Karpas-422 (cell line): ENCODE measurements at regions not wholly inside any gene's neighbourhood (a gene's known extent, or its start where the extent isn't known, plus 50 kb on each side); places are given as distances from the start of the nearest gene placed in this dataset.

Source experiments
- DNase-seq: peaks from one replicate; pipeline ENCODE4 v3.0.0-alpha.2; 2015
- H2AFZ ChIP-seq: fragments of 200-600 bp; sonication (generic); 2 replicates; pipeline ENCODE4 v1.6.1; 2014; ENCODE audit warnings: antibody characterized with exemption, low read length, mixed read lengths
- H3K27ac ChIP-seq: fragments of 200-600 bp; sonication (generic); 2 replicates; pipeline ENCODE4 v1.5.1; 2014; ENCODE audit warnings: mild to moderate bottlenecking, low read length, moderate library complexity
- H3K27me3 ChIP-seq: fragments of 200-600 bp; sonication (generic); 2 replicates; pipeline ENCODE4 v1.6.1; 2014; ENCODE audit warnings: low read length, mixed read lengths
- H3K36me3 ChIP-seq: fragments of 200-600 bp; sonication (generic); 2 replicates; pipeline ENCODE4 v1.6.1; 2014; ENCODE audit warnings: low read length, mixed read lengths; ENCODE audit not compliant: insufficient read depth
- H3K4me1 ChIP-seq: fragments of 200-600 bp; sonication (generic); 2 replicates; pipeline ENCODE4 v1.6.1; 2014; ENCODE audit warnings: mild to moderate bottlenecking, low read length, mixed read lengths
- H3K4me2 ChIP-seq: fragments of 200-600 bp; sonication (generic); 2 replicates; pipeline ENCODE4 v1.6.1; 2014; ENCODE audit warnings: low read length, low read depth, mild to moderate bottlenecking; ENCODE audit not compliant: poor library complexity, severe bottlenecking
- H3K4me3 ChIP-seq: fragments of 200-600 bp; sonication (generic); 2 replicates; pipeline ENCODE4 v1.5.1; 2014; ENCODE audit warnings: mild to moderate bottlenecking, antibody characterized with exemption, low read length, mixed read lengths
- H3K79me2 ChIP-seq: fragments of 200-600 bp; sonication (generic); 2 replicates; pipeline ENCODE4 v1.6.1; 2014; ENCODE audit warnings: mild to moderate bottlenecking, low read length, mixed read lengths
- H3K9ac ChIP-seq: fragments of 200-600 bp; sonication (generic); 2 replicates; pipeline ENCODE4 v1.6.0; 2014; ENCODE audit warnings: low read length
- H3K9me2 ChIP-seq: fragments of 200-600 bp; sonication (generic), shearing (Covaris generic); replicated peaks from 2 replicates; pipeline ENCODE4 v1.6.0; 2014; ENCODE audit warnings: mild to moderate bottlenecking, low read length, moderate library complexity; ENCODE audit not compliant: insufficient read depth
- H3K9me3 ChIP-seq: fragments of 300-700, 200-600 bp; sonication (generic); 2 replicates; pipeline ENCODE4 v1.6.1; 2014; ENCODE audit warnings: low read length, mixed read lengths
- H4K20me1 ChIP-seq: fragments of 200-600 bp; sonication (generic); 2 replicates; pipeline ENCODE4 v1.6.1; 2014; ENCODE audit warnings: mild to moderate bottlenecking, antibody characterized with exemption, low read length, low read depth; ENCODE audit not compliant: insufficient read depth

- H2AFZ ChIP-seq = no peak overlapping the region
- no peaks in the 10 kb centered on the region for H3K4me1 ChIP-seq
- H3K36me3 ChIP-seq = no peaks in the 10 kb centered on the region
- no peaks in the 10 kb centered on the region for H3K9me3 ChIP-seq
- no peak overlapping the region for H3K4me2 ChIP-seq
- H3K9me2 ChIP-seq = no peaks in the 10 kb centered on the region
- no peak overlapping the region for H3K4me3 ChIP-seq
- no peak for DNase-seq
- H3K79me2 ChIP-seq = no peaks in the 10 kb centered on the region
- H4K20me1 ChIP-seq = no peaks in the 10 kb centered on the region
- no peaks in the 10 kb centered on the region for H3K27me3 ChIP-seq
- H3K9ac ChIP-seq = no peak overlapping the region
- no peak overlapping the region for H3K27ac ChIP-seq
Observed at GRCh38 chr22:34122042-34122441, 201.8 kb upstream of the LARGE1 start.

GRCh38 chr22:34129691-34130486, 209.6 kb upstream of the LARGE1 start:
- H4K20me1 ChIP-seq = no peaks in the 10 kb centered on the region
- no peak overlapping the region for H3K27ac ChIP-seq
- H3K4me3 ChIP-seq = no peak overlapping the region
- H3K79me2 ChIP-seq = no peaks in the 10 kb centered on the region
- no peaks in the 10 kb centered on the region for H3K36me3 ChIP-seq
- H3K4me2 ChIP-seq = no peak overlapping the region
- DNase-seq = no peak
- H3K27me3 ChIP-seq = no peaks in the 10 kb centered on the region
- no peak overlapping the region for H3K9ac ChIP-seq
- no peaks in the 10 kb centered on the region for H3K9me3 ChIP-seq
- no peaks in the 10 kb centered on the region for H3K9me2 ChIP-seq
- no peaks in the 10 kb centered on the region for H3K4me1 ChIP-seq
- no peak overlapping the region for H2AFZ ChIP-seq

GRCh38 chr22:34135749-34136148, 215.5 kb upstream of the LARGE1 start:
- H3K36me3 ChIP-seq = no peaks in the 10 kb centered on the region
- H3K9ac ChIP-seq = no peak overlapping the region
- DNase-seq = no peak
- H3K4me1 ChIP-seq = no peaks in the 10 kb centered on the region
- no peak overlapping the region for H3K27ac ChIP-seq
- H3K4me3 ChIP-seq = no peak overlapping the region
- no peak overlapping the region for H2AFZ ChIP-seq
- H3K4me2 ChIP-seq = no peak overlapping the region
- no peaks in the 10 kb centered on the region for H4K20me1 ChIP-seq
- H3K27me3 ChIP-seq = no peaks in the 10 kb centered on the region
- H3K79me2 ChIP-seq = no peaks in the 10 kb centered on the region
- H3K9me2 ChIP-seq = no peaks in the 10 kb centered on the region
- H3K9me3 ChIP-seq = no peaks in the 10 kb centered on the region

GRCh38 chr22:34150023-34150422, 229.7 kb upstream of the LARGE1 start:
- no peak for DNase-seq
- no peak overlapping the region for H3K27ac ChIP-seq
- H4K20me1 ChIP-seq = no peaks in the 10 kb centered on the region
- H3K4me3 ChIP-seq = no peak overlapping the region
- no peaks in the 10 kb centered on the region for H3K36me3 ChIP-seq
- peaks cover 5% of the 10 kb centered on the region for H3K9me3 ChIP-seq
- no peaks in the 10 kb centered on the region for H3K4me1 ChIP-seq
- no peaks in the 10 kb centered on the region; the same call in 1 of the 2 replicates for H3K27me3 ChIP-seq
- H3K9me2 ChIP-seq = no peaks in the 10 kb centered on the region
- H3K9ac ChIP-seq = no peak overlapping the region
- no peak overlapping the region for H2AFZ ChIP-seq
- no peaks in the 10 kb centered on the region for H3K79me2 ChIP-seq
- no peak overlapping the region for H3K4me2 ChIP-seq

GRCh38 chr22:34159491-34159890, 239.2 kb upstream of the LARGE1 start:
- H3K9me3 ChIP-seq = no peaks in the 10 kb centered on the region
- no peaks in the 10 kb centered on the region for H4K20me1 ChIP-seq
- H3K4me1 ChIP-seq = no peaks in the 10 kb centered on the region
- H3K9me2 ChIP-seq = no peaks in the 10 kb centered on the region
- H3K36me3 ChIP-seq = no peaks in the 10 kb centered on the region
- H3K4me3 ChIP-seq = no peak overlapping the region
- H3K27me3 ChIP-seq = no peaks in the 10 kb centered on the region
- DNase-seq = no peak
- H3K4me2 ChIP-seq = no peak overlapping the region
- H3K9ac ChIP-seq = no peak overlapping the region
- H3K79me2 ChIP-seq = no peaks in the 10 kb centered on the region
- H2AFZ ChIP-seq = no peak overlapping the region
- no peak overlapping the region for H3K27ac ChIP-seq

GRCh38 chr22:34160141-34160783, 240.0 kb upstream of the LARGE1 start:
- Histone ChIP-seq H3K4me2 (no peak overlapping the region), H3K27me3 (no peaks in the 10 kb centered on the region), H3K9me3 (no peaks in the 10 kb centered on the region), H3K36me3 (no peaks in the 10 kb centered on the region), H3K4me1 (no peaks in the 10 kb centered on the region), H2AFZ (no peak overlapping the region), H4K20me1 (no peaks in the 10 kb centered on the region), H3K27ac (no peak overlapping the region), H3K4me3 (no peak overlapping the region), H3K9ac (no peak overlapping the region), H3K79me2 (no peaks in the 10 kb centered on the region), H3K9me2 (no peaks in the 10 kb centered on the region)
- no peak for DNase-seq

GRCh38 chr22:34161431-34162123, 241.3 kb upstream of the LARGE1 start:
- Histone ChIP-seq H3K79me2 (no peaks in the 10 kb centered on the region), H2AFZ (no peak overlapping the region), H3K27me3 (no peaks in the 10 kb centered on the region), H3K36me3 (no peaks in the 10 kb centered on the region), H3K4me1 (no peaks in the 10 kb centered on the region), H3K9ac (no peak overlapping the region), H4K20me1 (no peaks in the 10 kb centered on the region), H3K27ac (no peak overlapping the region), H3K4me2 (no peak overlapping the region), H3K4me3 (no peak overlapping the region), H3K9me3 (no peaks in the 10 kb centered on the region), H3K9me2 (no peaks in the 10 kb centered on the region)
- DNase-seq = no peak

GRCh38 chr22:34198976-34199375, 278.7 kb upstream of the LARGE1 start:
- Histone ChIP-seq H3K4me3 (no peak overlapping the region), H3K4me2 (no peak overlapping the region), H3K9me3 (no peaks in the 10 kb centered on the region), H3K27me3 (no peaks in the 10 kb centered on the region), H2AFZ (no peak overlapping the region), H3K27ac (no peak overlapping the region), H3K4me1 (no peaks in the 10 kb centered on the region), H4K20me1 (no peaks in the 10 kb centered on the region), H3K9me2 (no peaks in the 10 kb centered on the region), H3K36me3 (no peaks in the 10 kb centered on the region), H3K9ac (no peak overlapping the region), H3K79me2 (no peaks in the 10 kb centered on the region)
- no peak for DNase-seq
